Activated CD4-positive, alpha-beta memory T cell treated with anti-CD3 and anti-CD28 coated beads, Interleukin-2, amount 10 ng/mL, durations not matched to agents 7 days and 5 days (primary cell): ENCODE measurements at regions not wholly inside any gene's neighbourhood (a gene's known extent, or its start where the extent isn't known, plus 50 kb on each side); places are given as distances from the start of the nearest gene placed in this dataset.

Source experiments
- CTCF ChIA-PET: fragments of 350-600 bp; sonication (Branson Sonifier 250); formaldehyde crosslinking; loops from one replicate; lab custom pipeline; 2021; ENCODE audit warnings: antibody characterized with exemption, inconsistent platforms; lab: Charles Lee
- POLR2A ChIA-PET: fragments of 350-600 bp; sonication (Branson Sonifier 250); formaldehyde crosslinking; loops from one replicate; lab custom pipeline; 2021; ENCODE audit warnings: antibody characterized with exemption; lab: Charles Lee
- DNase-seq: peaks from one replicate; pipeline ENCODE4 v3.0.0-alpha.2; 2020
- H3K27ac Mint-ChIP-seq: one replicate; pipeline ENCODE4 v1.8.0; 2021; ENCODE audit warnings: mild to moderate bottlenecking, mixed read lengths
- H3K27me3 Mint-ChIP-seq: one replicate; pipeline ENCODE4 v1.8.0; 2021; ENCODE audit warnings: mixed read lengths
- H3K36me3 Mint-ChIP-seq: one replicate; pipeline ENCODE4 v1.8.0; 2021; ENCODE audit warnings: low read depth, mixed read lengths
- H3K4me1 Mint-ChIP-seq: one replicate; pipeline ENCODE4 v1.8.0; 2021; ENCODE audit warnings: mixed read lengths
- H3K4me3 Mint-ChIP-seq: one replicate; pipeline ENCODE4 v1.8.0; 2021; ENCODE audit warnings: mild to moderate bottlenecking, mixed read lengths
- H3K9me3 Mint-ChIP-seq: one replicate; pipeline ENCODE4 v1.8.0; 2021; ENCODE audit warnings: mixed read lengths

DNA sequence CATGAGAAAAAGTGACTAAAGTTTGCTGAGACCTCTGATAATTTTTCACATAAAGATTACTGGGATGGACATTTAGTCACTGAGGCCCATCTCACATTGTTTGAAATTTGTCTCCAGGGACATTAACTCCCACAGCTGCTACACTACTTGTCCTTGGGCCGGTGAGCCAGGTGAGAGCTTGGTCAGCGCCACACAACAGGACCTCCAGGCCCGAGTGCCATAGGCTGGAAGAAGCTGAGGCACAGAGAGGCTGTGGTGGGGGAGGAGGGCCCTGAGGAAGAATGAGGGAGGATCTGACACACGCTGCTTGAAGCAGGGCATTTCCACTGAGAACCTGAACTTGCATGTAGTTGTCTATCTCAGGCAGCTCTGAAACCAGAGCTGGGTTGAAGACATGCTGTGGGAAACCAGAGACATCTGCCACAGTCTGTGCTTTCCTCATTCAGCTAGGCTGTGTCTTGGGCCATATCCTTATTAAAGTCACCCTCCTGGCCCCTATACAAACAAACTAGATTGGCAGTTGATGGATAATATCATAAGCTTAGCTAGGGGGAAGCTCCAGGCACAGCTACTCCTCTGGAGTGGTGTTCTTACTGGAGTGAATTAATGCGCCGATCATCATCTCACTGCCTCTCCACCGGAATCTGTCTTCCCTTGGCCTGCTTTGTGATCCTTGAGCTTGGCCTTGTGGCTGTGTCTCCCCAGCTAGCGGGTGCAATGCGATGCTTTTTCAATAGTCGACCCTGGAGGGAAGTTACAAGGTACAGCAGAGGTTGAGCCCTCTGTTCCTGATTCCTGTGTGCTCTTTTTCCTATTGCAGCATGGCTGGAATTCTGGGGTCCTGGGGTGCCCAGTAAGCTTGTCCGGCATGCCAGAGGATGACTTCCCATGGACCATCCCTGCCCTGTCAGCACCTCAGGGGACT, 225.3 kb upstream of the B3GAT1 start:
- no peak overlapping the region for H3K27ac Mint-ChIP-seq
- H3K9me3 Mint-ChIP-seq, result no peaks in the 10 kb centered on the region
- peaks cover 2% of the 10 kb centered on the region for H3K27me3 Mint-ChIP-seq
- no peaks in the 10 kb centered on the region for H3K4me1 Mint-ChIP-seq
- no peak overlapping the region for H3K4me3 Mint-ChIP-seq
- ChIA-PET CTCF (no interaction called here), POLR2A (no interaction called here)
- no peaks in the 10 kb centered on the region for H3K36me3 Mint-ChIP-seq
- DNase-seq, result no peak

DNA sequence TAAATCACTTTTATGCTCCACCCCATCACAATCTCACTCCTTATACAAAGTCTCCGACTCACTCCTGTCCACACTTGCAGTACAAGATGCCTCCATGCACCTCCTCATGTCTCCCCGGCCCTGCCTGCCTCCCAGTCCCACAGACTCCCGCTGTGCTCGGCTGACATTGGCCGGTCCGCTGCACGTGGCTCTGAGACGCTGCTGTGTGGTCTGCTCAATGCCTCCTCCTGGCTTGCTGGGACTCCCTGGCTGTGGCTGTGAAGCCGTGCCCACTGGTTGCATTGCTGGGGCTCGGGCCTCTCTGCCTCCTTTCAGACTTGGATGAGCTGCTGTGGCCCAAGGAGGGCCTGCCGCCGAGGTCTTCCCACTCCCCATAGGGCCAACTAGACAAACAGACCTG, 224.0 kb upstream of the B3GAT1 start:
- no peaks in the 10 kb centered on the region for H3K36me3 Mint-ChIP-seq
- CTCF ChIA-PET, result interaction anchor here (0.9 to 1.0 kb wide), 2 partner anchors 44 to 69 kb away, joined by 3 read pairs; no protein-coding TSS in a partner anchor
- H3K9me3 Mint-ChIP-seq, result no peaks in the 10 kb centered on the region
- DNase-seq, result no peak
- H3K4me3 Mint-ChIP-seq, result no peak overlapping the region
- POLR2A ChIA-PET, result no interaction called here
- H3K27me3 Mint-ChIP-seq, result peaks cover 2% of the 10 kb centered on the region
- H3K27ac Mint-ChIP-seq, result no peak overlapping the region
- no peaks in the 10 kb centered on the region for H3K4me1 Mint-ChIP-seq

DNA sequence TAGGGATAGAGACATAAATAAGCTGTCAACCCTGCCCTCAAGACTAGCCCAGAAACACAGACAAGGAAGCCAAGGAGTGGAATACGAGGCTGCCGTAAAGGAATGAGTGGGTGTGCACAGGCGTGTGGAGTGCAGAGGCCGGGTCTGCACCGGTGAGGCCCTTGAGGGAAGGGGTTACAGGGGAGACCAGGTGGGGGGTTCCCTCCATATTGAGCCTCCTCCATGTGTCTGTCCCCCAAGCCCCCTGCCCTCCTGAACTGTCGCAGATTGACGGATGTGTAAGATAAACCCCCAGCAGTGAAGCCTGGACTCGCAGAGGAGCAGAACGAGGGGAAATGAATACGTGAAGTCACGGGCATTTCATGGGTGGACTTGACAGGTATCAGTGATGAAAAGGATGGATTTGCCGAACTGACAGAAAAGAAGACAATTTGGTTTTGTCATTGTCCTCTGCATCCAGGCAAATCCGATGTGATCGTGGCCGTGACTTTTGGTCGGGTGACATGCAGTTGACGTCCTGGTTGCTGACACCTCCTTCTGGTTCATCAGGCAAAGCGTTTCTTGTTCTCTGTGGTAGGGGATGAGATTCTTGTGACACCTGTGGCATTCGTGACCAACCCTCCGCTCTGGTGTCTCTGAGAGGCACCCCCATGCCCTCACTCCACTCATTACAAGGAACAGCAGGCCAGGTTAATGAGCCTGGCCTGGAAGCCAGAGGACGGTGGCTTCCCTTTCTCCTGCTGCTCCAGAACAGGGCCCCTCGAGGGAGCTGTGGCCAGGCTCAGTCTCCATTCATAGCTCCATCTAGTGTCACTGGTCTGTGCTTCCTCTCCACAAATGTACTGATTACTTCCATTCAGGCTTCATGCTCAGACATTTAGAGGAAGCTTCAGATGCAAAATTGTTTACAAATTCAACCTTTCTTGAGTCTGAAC, 223.1 kb upstream of the B3GAT1 start:
- H3K4me3 Mint-ChIP-seq, result no peak overlapping the region

DNA sequence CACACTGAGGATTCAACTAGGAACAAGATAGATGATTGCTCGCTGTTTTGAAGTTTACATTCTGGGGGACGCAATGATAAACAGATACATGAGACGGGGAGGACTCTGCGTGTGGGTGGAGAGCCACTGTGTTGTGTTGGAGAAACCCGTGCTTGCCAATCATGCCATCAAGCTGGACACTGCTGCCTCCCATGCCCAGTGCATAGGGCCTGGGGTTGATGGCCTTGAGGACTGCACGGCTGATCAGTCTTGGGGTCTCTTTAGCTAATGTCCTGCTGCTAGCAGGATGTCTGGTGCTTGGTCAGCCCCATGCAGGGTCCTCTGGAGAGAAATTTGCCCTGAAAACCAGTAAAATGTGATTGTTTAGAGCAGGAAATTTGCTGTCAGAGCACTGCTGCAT, 221.2 kb upstream of the B3GAT1 start:
- no peak for DNase-seq
- no peaks in the 10 kb centered on the region for H3K36me3 Mint-ChIP-seq
- H3K4me1 Mint-ChIP-seq, result no peaks in the 10 kb centered on the region
- POLR2A ChIA-PET, result no interaction called here
- H3K27me3 Mint-ChIP-seq, result peaks cover 4% of the 10 kb centered on the region
- no peak overlapping the region for H3K27ac Mint-ChIP-seq
- CTCF ChIA-PET, result no interaction called here
- no peaks in the 10 kb centered on the region for H3K9me3 Mint-ChIP-seq
- H3K4me3 Mint-ChIP-seq, result no peak overlapping the region

More for the DNA sequence above, 223.1 kb upstream of the B3GAT1 start:
- peaks cover 2% of the 10 kb centered on the region for H3K27me3 Mint-ChIP-seq
- no peak for DNase-seq
- POLR2A ChIA-PET, result no interaction called here
- H3K4me1 Mint-ChIP-seq, result no peaks in the 10 kb centered on the region
- H3K9me3 Mint-ChIP-seq, result no peaks in the 10 kb centered on the region
- CTCF ChIA-PET, result interaction anchor here (0.9 to 1.0 kb wide), 2 partner anchors 43 to 68 kb away, joined by 3 read pairs; no protein-coding TSS in a partner anchor
- H3K27ac Mint-ChIP-seq, result no peak overlapping the region
- H3K36me3 Mint-ChIP-seq, result no peaks in the 10 kb centered on the region

DNA sequence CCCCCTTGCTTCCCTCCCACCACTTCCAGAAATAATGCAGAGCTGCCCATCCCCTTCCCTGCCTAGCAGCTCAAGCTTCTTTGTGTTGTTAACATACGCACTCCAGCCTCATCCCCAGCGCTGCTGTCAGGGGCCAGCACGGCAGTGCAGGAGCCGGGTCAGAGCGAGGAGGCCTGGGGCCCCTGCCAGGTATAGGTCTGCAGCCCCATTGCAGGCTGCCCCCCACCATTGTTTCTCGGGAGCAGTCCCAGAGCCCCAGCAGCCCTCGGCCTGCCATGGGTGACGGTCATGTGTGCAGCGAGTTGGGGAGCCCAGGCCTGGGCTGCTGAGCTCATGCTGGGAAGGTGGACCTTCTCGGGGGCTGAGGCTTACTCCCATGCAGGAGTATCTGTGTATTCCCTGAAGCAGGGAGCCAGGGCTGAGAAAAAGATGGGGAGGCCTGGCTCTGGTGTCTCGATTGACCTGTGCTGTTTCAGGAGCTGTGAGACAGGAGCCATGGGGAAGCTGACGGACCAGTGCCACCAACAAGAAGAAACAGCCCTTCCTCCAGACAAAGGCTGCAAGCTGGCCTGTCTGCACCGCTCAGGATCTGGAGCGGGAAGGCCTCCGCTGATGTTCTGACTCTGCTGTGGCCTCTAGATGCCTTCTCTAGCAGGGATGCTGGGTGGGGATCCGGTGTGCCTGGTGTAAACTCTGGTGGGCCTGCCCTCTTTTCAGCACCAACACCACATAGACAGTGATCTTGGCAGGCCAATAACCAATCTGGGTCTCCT, 220.5 kb upstream of the B3GAT1 start:
- POLR2A ChIA-PET, result no interaction called here
- no peaks in the 10 kb centered on the region for H3K36me3 Mint-ChIP-seq
- no peaks in the 10 kb centered on the region for H3K4me1 Mint-ChIP-seq
- CTCF ChIA-PET, result no interaction called here
- H3K4me3 Mint-ChIP-seq, result no peak overlapping the region
- no peaks in the 10 kb centered on the region for H3K9me3 Mint-ChIP-seq
- H3K27ac Mint-ChIP-seq, result no peak overlapping the region
- DNase-seq, result no peak
- peaks cover 9% of the 10 kb centered on the region for H3K27me3 Mint-ChIP-seq

DNA sequence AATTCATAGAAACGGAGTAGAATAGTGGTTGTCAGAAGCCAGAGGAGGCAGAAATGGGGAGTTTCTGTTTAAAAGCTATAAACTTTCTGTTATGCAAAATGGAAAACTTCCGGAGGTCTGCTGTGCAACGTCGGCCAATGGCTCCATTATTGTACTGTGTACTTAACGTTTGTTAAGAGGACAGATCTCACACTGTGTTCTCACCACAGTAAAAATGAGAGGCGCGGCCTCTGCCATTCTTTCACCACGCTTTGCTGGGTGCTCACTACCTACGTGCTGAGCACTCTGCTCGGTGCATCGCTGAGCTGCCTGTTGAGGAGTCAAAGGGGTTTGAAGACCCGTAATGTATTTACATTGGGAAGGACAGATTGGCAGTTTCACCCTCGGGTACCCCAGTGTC, 218.8 kb upstream of the B3GAT1 start:
- H3K27ac Mint-ChIP-seq, result no peak overlapping the region
- no peaks in the 10 kb centered on the region for H3K36me3 Mint-ChIP-seq
- no peak overlapping the region for H3K4me3 Mint-ChIP-seq
- H3K27me3 Mint-ChIP-seq, result peaks cover 14% of the 10 kb centered on the region
- POLR2A ChIA-PET, result no interaction called here
- H3K4me1 Mint-ChIP-seq, result no peaks in the 10 kb centered on the region
- H3K9me3 Mint-ChIP-seq, result no peaks in the 10 kb centered on the region
- DNase-seq, result no peak
- CTCF ChIA-PET, result no interaction called here

DNA sequence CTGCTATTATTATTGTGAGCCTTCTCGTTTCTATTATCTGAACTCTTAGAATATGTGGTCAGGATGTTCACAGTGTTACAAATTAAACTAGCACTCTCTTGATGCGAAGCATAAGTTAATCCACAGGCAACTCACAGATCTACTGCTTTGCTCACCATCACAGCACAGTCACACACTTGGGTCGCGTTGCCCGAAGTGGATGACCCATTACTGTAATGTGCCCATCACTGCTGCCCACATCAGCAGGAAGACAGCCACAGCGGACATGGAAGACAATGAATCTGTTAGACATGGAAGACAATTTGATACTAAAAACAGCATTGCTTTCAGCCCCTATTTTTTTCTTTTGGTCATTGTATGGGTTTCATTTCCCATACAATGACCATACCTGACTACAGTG, 216.4 kb upstream of the B3GAT1 start:
- peaks cover 12% of the 10 kb centered on the region for H3K27me3 Mint-ChIP-seq
- H3K4me3 Mint-ChIP-seq, result no peak overlapping the region
- no peaks in the 10 kb centered on the region for H3K36me3 Mint-ChIP-seq
- no peak for DNase-seq
- CTCF ChIA-PET, result no interaction called here
- no peaks in the 10 kb centered on the region for H3K9me3 Mint-ChIP-seq
- POLR2A ChIA-PET, result no interaction called here
- H3K4me1 Mint-ChIP-seq, result no peaks in the 10 kb centered on the region
- H3K27ac Mint-ChIP-seq, result no peak overlapping the region

DNA sequence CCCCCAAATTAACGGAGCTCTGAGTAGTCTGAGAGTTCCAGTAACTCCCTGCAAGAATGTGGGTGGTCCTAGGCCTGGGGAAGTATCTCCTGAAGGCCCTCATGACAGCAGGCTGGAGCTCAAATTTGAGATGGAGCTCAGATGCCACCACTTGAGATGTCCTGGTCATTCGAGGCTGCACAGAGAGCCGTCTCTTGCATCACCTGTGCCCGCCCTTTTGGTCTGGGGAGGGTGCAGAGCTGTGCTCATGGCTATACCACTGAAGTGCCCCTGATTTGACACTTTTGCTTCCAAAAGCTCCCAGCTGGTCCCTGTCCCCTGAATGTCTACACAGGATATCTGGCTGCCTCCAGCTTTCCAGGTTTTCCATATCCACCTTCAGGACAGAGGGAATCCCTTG, 214.0 kb upstream of the B3GAT1 start:
- no peak for DNase-seq
- peaks cover 2% of the 10 kb centered on the region for H3K4me1 Mint-ChIP-seq
- ChIA-PET CTCF (no interaction called here), POLR2A (no interaction called here)
- H3K27me3 Mint-ChIP-seq, result peaks cover 12% of the 10 kb centered on the region
- H3K4me3 Mint-ChIP-seq, result no peak overlapping the region
- H3K27ac Mint-ChIP-seq, result no peak overlapping the region
- H3K9me3 Mint-ChIP-seq, result no peaks in the 10 kb centered on the region
- no peaks in the 10 kb centered on the region for H3K36me3 Mint-ChIP-seq

DNA sequence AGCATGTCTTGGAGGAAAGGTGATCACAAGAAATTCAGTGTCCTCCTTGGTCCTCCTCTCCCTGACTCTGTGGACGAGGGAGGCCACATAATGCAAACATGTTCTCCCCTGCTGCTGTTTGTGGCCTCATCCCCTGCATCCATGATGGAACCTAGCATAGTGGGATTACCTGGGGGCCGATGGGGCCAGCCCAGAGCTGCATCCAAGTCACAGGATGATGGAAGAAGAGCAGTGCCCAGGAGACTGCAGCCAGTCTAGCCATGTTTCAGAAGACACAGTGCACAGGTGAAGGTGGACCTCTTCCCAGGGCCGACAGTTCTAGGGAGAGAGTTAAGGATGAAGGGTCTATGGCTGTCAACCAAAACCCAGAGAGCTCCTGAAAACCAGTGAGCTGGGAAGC, 213.6 kb upstream of the B3GAT1 start:
- no peak overlapping the region for H3K4me3 Mint-ChIP-seq
- H3K27ac Mint-ChIP-seq, result no peak overlapping the region
- H3K27me3 Mint-ChIP-seq, result peaks cover 12% of the 10 kb centered on the region
- ChIA-PET CTCF (no interaction called here), POLR2A (no interaction called here)
- no peaks in the 10 kb centered on the region for H3K9me3 Mint-ChIP-seq
- no peaks in the 10 kb centered on the region for H3K36me3 Mint-ChIP-seq
- peaks cover 2% of the 10 kb centered on the region for H3K4me1 Mint-ChIP-seq
- DNase-seq, result no peak

DNA sequence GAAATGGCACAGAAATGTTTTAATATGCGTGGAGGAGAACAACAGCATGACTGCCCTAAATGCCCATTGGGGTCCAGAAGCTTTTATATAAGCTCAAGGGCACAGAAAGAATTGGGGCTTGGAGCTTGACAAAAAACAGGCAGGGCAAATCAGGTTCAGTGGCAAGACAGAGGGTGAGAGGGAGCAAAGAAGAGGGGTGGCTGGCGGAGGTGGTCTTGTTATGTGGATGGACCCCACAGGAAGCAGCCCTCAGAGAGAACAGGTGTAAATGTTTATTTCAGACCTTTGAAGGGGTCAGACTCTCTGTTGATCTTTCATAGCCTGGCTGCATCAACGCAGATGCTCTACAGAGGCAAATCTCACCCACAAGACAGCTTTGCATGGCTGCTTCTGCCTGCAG, 213.1 kb upstream of the B3GAT1 start:
- Mint-ChIP-seq H3K9me3 (no peaks in the 10 kb centered on the region), H3K4me3 (no peak overlapping the region), H3K4me1 (peaks cover 2% of the 10 kb centered on the region), H3K27ac (no peak overlapping the region), H3K36me3 (no peaks in the 10 kb centered on the region), H3K27me3 (peaks cover 12% of the 10 kb centered on the region)
- no peak for DNase-seq
- CTCF ChIA-PET, result no interaction called here
- POLR2A ChIA-PET, result no interaction called here

DNA sequence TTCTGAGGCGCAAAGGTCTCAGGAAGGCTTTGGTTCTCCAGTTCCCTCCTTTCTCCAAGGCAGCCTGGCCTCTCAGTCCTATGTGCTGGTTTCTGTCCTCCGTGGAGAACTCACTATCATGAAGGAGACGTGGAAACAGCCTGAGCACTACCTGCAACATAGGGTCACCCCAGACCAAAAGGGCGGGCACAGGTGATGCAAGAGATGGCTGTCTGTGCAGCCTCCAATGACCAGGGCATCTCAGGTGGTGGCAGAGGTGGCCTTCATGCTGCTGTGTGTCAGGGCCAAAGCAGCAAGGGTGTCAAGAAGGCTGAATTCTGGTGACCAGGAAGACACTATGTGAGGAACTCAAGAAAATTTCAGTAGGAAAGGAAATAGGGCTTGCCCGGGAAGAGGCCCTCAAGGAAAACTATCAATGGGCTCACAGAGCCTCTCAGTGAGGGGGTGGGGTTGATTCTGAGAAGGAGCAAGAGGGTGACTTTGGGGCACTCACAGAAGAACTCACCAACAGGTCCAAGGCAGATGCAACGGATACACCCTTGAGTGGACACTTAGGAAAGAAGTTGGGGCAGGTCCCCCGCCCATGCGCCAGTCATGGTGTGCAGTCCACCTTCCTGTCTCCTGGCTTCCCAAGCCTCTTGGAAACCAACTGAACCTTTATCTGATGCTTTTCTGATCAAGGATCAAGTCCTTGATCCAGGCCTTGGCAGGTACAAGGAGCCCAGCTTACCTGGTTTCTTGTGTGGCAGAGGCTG, 212.3 kb upstream of the B3GAT1 start:
- Mint-ChIP-seq H3K27me3 (peaks cover 12% of the 10 kb centered on the region), H3K36me3 (no peaks in the 10 kb centered on the region)

DNA sequence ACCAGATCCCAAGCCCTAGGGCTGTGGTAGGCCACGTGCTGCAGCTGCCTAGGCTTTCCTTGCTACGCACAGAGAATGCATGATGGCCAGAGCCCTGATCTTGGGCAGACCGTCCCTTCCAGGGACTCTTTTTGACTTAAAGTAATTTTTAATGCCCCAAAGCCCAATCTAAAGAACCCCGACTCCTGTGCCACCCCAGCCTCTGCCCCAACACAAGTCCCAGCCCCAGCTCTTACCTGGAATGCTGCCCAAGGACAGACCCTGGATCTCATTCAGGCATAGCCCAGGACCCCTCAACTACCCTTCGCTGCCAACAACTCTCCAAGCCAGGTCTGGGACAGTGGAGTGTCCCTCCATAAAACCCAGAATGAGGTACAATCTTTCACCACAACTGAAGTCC, 211.7 kb upstream of the B3GAT1 start:
- POLR2A ChIA-PET, result no interaction called here
- no peak for DNase-seq

More for the DNA sequence above, 212.3 kb upstream of the B3GAT1 start:
- ChIA-PET CTCF (no interaction called here), POLR2A (no interaction called here)
- Mint-ChIP-seq H3K4me1 (peaks cover 2% of the 10 kb centered on the region), H3K4me3 (no peak overlapping the region), H3K9me3 (no peaks in the 10 kb centered on the region), H3K27ac (no peak overlapping the region)
- DNase-seq, result no peak

More for the DNA sequence above, 211.7 kb upstream of the B3GAT1 start:
- no peaks in the 10 kb centered on the region for H3K9me3 Mint-ChIP-seq
- no peak overlapping the region for H3K27ac Mint-ChIP-seq
- no peak overlapping the region for H3K4me3 Mint-ChIP-seq
- CTCF ChIA-PET, result no interaction called here
- peaks cover 12% of the 10 kb centered on the region for H3K27me3 Mint-ChIP-seq
- no peaks in the 10 kb centered on the region for H3K36me3 Mint-ChIP-seq
- peaks cover 2% of the 10 kb centered on the region for H3K4me1 Mint-ChIP-seq
